Fibroblast of lung (primary cell): ENCODE measurements at regions not wholly inside any gene's neighbourhood (a gene's known extent, or its start where the extent isn't known, plus 50 kb on each side); places are given as distances from the start of the nearest gene placed in this dataset.
A peak's percentile ranks its signal among the peaks of the same experiment; 100 is the strongest.

Experiments
- DNase-seq, 2 donors: peaks; one replicate each; pipeline versions ENCODE4 v3.0.0 to v3.0.0-alpha.2; 2010; ENCODE audit warnings: low read depth in 2 of 2
- H2AFZ ChIP-seq: 2 replicates; pipeline ENCODE4 v1.5.1; 2012; ENCODE audit warnings: low read length, control low read depth, inconsistent platforms
- H3K27ac ChIP-seq: 2 replicates; pipeline ENCODE4 v1.5.1; 2011; ENCODE audit warnings: low read length, control low read depth; ENCODE audit not compliant: insufficient read depth
- H3K27me3 ChIP-seq: 2 replicates; pipeline ENCODE4 v1.5.1; 2011; ENCODE audit warnings: mild to moderate bottlenecking, low read length; ENCODE audit not compliant: control insufficient read depth, insufficient read depth
- H3K36me3 ChIP-seq: 2 replicates; pipeline ENCODE4 v1.5.1; 2011; ENCODE audit warnings: low read length; ENCODE audit not compliant: control insufficient read depth, insufficient read depth
- H3K4me1 ChIP-seq: 2 replicates; pipeline ENCODE4 v1.5.1; 2011; ENCODE audit warnings: low read length; ENCODE audit not compliant: control insufficient read depth, insufficient read depth; ENCODE audit errors: extremely low read depth
- H3K4me2 ChIP-seq: 2 replicates; pipeline ENCODE4 v1.5.1; 2011; ENCODE audit warnings: low read length, control low read depth; ENCODE audit not compliant: insufficient read depth; ENCODE audit errors: extremely low read depth
- H3K4me3 ChIP-seq, 4 experiments: fragments of 200-600 bp in 1 of 4; sonication (generic) in 1 of 4; replicated peaks in 1 of 4; 2 replicates each; pipeline ENCODE4 v1.5.1; 2011 to 2016; ENCODE audit warnings: low read length in 4 of 4, low read depth in 3 of 4, mild to moderate bottlenecking in 3 of 4, control low read depth in 2 of 4, inconsistent platforms in 1 of 4, mixed read lengths in 1 of 4; ENCODE audit not compliant: insufficient read depth in 1 of 4; ENCODE audit errors: control extremely low read depth in 1 of 4
- H3K79me2 ChIP-seq: 2 replicates; pipeline ENCODE4 v1.5.1; 2012; ENCODE audit warnings: mild to moderate bottlenecking, low read length, inconsistent platforms; ENCODE audit not compliant: control insufficient read depth, insufficient read depth
- H3K9ac ChIP-seq: 2 replicates; pipeline ENCODE4 v1.5.1; 2011; ENCODE audit warnings: mild to moderate bottlenecking, low read length, control low read depth; ENCODE audit not compliant: insufficient read depth
- H3K9me3 ChIP-seq: 2 replicates; pipeline ENCODE4 v1.5.1; 2012; ENCODE audit warnings: low read depth, low read length; ENCODE audit not compliant: control insufficient read depth, insufficient read depth
- H4K20me1 ChIP-seq: 2 replicates; pipeline ENCODE4 v1.5.1; 2011; ENCODE audit warnings: low read length; ENCODE audit not compliant: control insufficient read depth, insufficient read depth; ENCODE audit errors: extremely low read depth
- EZH2 ChIP-seq: IDR thresholded peaks from 2 replicates; pipeline ENCODE4 v1.5.1; 2012; ENCODE audit warnings: low read length, control low read depth, mild to moderate bottlenecking; ENCODE audit errors: missing control alignments
- TF ChIP-seq, protein P1 (sequence below), 2 donors: IDR thresholded peaks in 1 of 2; conservative IDR thresholded peaks in 1 of 2; 1 replicate in 1 of 2; 2 replicates in 1 of 2; pipeline ENCODE4 v1.5.1; 2011 to 2012; ENCODE audit warnings: low read length in 2 of 2, control low read depth in 1 of 2, inconsistent platforms in 1 of 2, low read depth in 1 of 2, mild to moderate bottlenecking in 1 of 2

DNA sequence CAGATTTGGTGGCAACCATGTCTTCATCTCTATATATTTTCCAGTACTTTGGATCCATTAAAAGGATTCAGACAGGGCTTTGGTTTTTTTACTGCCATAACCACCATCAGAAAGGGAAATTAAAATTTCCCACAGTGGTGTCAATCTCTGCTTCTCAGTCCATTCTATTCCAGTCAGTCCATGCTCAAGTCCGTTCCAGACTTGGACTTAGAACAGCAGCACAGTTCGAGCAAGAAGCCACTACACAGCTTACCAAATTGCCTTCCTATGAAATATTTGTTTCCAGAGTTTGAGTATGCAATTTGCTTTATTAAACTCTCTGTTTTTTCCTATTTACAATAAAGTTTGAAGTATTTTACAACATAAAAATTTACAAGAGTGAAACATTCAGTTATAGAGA lies 306.5 kb upstream of the GULP1 start:
- no peak for DNase-seq
- no peak overlapping the region for H3K4me3 ChIP-seq
- H2AFZ ChIP-seq, result no peak overlapping the region
- no peak for TF ChIP-seq EZH2
- TF ChIP-seq, protein P1, sequence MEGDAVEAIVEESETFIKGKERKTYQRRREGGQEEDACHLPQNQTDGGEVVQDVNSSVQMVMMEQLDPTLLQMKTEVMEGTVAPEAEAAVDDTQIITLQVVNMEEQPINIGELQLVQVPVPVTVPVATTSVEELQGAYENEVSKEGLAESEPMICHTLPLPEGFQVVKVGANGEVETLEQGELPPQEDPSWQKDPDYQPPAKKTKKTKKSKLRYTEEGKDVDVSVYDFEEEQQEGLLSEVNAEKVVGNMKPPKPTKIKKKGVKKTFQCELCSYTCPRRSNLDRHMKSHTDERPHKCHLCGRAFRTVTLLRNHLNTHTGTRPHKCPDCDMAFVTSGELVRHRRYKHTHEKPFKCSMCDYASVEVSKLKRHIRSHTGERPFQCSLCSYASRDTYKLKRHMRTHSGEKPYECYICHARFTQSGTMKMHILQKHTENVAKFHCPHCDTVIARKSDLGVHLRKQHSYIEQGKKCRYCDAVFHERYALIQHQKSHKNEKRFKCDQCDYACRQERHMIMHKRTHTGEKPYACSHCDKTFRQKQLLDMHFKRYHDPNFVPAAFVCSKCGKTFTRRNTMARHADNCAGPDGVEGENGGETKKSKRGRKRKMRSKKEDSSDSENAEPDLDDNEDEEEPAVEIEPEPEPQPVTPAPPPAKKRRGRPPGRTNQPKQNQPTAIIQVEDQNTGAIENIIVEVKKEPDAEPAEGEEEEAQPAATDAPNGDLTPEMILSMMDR (conservative IDR thresholded peaks at IDR 0.05 in 1 of 2, IDR thresholded peaks at IDR 0.05 in 1 of 2; ENCODE audit: low read depth in 1 of 2, low read length in 2 of 2), result no peak
- no peaks in the 10 kb centered on the region for H3K9me3 ChIP-seq
- no peaks in the 10 kb centered on the region for H3K79me2 ChIP-seq
- H3K9ac ChIP-seq, result no peak overlapping the region
- no peaks in the 10 kb centered on the region for H3K36me3 ChIP-seq
- H3K27ac ChIP-seq, result no peak overlapping the region
- no peak overlapping the region for H3K4me2 ChIP-seq
- no peaks in the 10 kb centered on the region for H3K27me3 ChIP-seq
- peaks cover 2% of the 10 kb centered on the region for H3K4me1 ChIP-seq
- no peaks in the 10 kb centered on the region for H4K20me1 ChIP-seq

- H4K20me1 ChIP-seq, result no peaks in the 10 kb centered on the region
- no peaks in the 10 kb centered on the region for H3K79me2 ChIP-seq
- H3K27ac ChIP-seq, result no peak overlapping the region
- no peak overlapping the region for H3K9ac ChIP-seq
- peak; percentile 15 to 27 for DNase-seq
- H3K27me3 ChIP-seq, result no peaks in the 10 kb centered on the region
- H3K4me3 ChIP-seq, result no peak overlapping the region
- peaks cover 2% of the 10 kb centered on the region for H3K4me1 ChIP-seq
- H2AFZ ChIP-seq, result no peak overlapping the region
- TF ChIP-seq EZH2, result no peak
- TF ChIP-seq, protein P1 (conservative IDR thresholded peaks at IDR 0.05 in 1 of 2, IDR thresholded peaks at IDR 0.05 in 1 of 2; ENCODE audit: low read depth in 1 of 2, low read length in 2 of 2), result no peak
- H3K4me2 ChIP-seq, result no peak overlapping the region
- H3K36me3 ChIP-seq, result no peaks in the 10 kb centered on the region
- H3K9me3 ChIP-seq, result no peaks in the 10 kb centered on the region
These were observed 305.8 kb upstream of the GULP1 start for GRCh38 chr2:187985923-187986322.

GRCh38 chr2:187986390-187987105 lies 305.1 kb upstream of the GULP1 start:
- no peak overlapping the region for H2AFZ ChIP-seq
- no peaks in the 10 kb centered on the region for H3K9me3 ChIP-seq
- DNase-seq, result peak; percentile 6 to 15
- no peaks in the 10 kb centered on the region for H3K36me3 ChIP-seq
- no peaks in the 10 kb centered on the region for H4K20me1 ChIP-seq
- no peaks in the 10 kb centered on the region for H3K79me2 ChIP-seq
- H3K9ac ChIP-seq, result no peak overlapping the region
- no peaks in the 10 kb centered on the region for H3K27me3 ChIP-seq
- no peak overlapping the region for H3K27ac ChIP-seq
- no peak overlapping the region for H3K4me3 ChIP-seq
- no peak for TF ChIP-seq EZH2
- TF ChIP-seq, protein P1 (conservative IDR thresholded peaks at IDR 0.05 in 1 of 2, IDR thresholded peaks at IDR 0.05 in 1 of 2; ENCODE audit: low read depth in 1 of 2, low read length in 2 of 2), result no peak
- peaks cover 2% of the 10 kb centered on the region for H3K4me1 ChIP-seq
- H3K4me2 ChIP-seq, result no peak overlapping the region
